ENCODE measurements at regions not wholly inside any gene's neighbourhood (a gene's known extent, or its start where the extent isn't known, plus 50 kb on each side); places are given as distances from the start of the nearest gene placed in this dataset.

DNA sequence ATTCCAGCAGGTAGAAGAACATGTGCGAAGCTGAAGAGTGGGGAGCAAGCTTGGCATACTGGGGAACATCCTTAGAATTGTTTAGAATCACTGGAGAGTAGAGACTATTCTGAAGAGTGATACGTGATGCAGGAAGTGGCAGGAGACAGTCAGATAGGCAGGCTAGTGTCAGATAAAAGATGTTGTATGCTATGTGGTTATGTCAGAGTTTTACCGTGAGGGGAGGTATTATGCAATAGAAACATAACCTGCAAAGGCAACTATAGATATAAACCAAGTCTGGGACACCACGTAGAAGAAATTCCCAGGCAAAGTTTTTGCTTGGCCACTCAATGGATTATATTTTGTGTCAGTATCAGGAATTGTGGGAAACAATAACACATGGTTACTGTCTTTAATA is 62.0 kb upstream of the ZSWIM2 start:
- TF ChIP-seq, protein P1, sequence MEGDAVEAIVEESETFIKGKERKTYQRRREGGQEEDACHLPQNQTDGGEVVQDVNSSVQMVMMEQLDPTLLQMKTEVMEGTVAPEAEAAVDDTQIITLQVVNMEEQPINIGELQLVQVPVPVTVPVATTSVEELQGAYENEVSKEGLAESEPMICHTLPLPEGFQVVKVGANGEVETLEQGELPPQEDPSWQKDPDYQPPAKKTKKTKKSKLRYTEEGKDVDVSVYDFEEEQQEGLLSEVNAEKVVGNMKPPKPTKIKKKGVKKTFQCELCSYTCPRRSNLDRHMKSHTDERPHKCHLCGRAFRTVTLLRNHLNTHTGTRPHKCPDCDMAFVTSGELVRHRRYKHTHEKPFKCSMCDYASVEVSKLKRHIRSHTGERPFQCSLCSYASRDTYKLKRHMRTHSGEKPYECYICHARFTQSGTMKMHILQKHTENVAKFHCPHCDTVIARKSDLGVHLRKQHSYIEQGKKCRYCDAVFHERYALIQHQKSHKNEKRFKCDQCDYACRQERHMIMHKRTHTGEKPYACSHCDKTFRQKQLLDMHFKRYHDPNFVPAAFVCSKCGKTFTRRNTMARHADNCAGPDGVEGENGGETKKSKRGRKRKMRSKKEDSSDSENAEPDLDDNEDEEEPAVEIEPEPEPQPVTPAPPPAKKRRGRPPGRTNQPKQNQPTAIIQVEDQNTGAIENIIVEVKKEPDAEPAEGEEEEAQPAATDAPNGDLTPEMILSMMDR (optimal IDR thresholded peaks at IDR 0.05 in 1 of 3, IDR thresholded peaks at IDR 0.05 in 1 of 3, conservative IDR thresholded peaks at IDR 0.05 in 1 of 3; ENCODE audit: extremely low read depth in 1 of 3, insufficient read depth in 2 of 3, low read length in 3 of 3), result no peak
- TF ChIP-seq EZH2 (IDR thresholded peaks at IDR 0.05; ENCODE audit: low read length), result no peak

Data from keratinocyte (primary cell).